ENCODE measurements at regions not wholly inside any gene's neighbourhood (a gene's known extent, or its start where the extent isn't known, plus 50 kb on each side); places are given as distances from the start of the nearest gene placed in this dataset.

DNA sequence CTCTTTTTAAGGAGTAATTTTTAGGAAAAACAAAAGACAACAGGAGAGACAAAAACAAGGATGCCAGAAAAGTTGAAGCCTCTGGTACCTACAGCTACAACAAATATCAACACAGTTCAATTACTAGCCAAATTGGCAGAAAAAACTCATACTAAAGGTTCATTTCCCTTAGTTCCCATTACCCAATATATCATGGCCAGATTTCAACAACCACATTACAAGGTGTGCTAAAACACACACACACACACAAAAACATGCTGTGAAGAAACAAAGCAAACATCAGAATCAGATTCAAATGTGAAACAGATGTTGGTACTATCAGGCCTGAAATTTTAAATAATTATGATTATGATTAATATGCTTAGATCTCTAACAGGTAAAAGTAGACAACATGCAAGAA, 272.7 kb upstream of the CLEC14A start:
- TF ChIP-seq, protein P1, sequence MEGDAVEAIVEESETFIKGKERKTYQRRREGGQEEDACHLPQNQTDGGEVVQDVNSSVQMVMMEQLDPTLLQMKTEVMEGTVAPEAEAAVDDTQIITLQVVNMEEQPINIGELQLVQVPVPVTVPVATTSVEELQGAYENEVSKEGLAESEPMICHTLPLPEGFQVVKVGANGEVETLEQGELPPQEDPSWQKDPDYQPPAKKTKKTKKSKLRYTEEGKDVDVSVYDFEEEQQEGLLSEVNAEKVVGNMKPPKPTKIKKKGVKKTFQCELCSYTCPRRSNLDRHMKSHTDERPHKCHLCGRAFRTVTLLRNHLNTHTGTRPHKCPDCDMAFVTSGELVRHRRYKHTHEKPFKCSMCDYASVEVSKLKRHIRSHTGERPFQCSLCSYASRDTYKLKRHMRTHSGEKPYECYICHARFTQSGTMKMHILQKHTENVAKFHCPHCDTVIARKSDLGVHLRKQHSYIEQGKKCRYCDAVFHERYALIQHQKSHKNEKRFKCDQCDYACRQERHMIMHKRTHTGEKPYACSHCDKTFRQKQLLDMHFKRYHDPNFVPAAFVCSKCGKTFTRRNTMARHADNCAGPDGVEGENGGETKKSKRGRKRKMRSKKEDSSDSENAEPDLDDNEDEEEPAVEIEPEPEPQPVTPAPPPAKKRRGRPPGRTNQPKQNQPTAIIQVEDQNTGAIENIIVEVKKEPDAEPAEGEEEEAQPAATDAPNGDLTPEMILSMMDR (IDR thresholded peaks at IDR 0.05; ENCODE audit: low read length, missing control alignments): no peak
- H3K4me3 ChIP-seq (replicated peaks; ENCODE audit: low read depth, low read length): no peak overlapping the region
- DNase-seq (ENCODE audit: low read depth): no peak

DNA sequence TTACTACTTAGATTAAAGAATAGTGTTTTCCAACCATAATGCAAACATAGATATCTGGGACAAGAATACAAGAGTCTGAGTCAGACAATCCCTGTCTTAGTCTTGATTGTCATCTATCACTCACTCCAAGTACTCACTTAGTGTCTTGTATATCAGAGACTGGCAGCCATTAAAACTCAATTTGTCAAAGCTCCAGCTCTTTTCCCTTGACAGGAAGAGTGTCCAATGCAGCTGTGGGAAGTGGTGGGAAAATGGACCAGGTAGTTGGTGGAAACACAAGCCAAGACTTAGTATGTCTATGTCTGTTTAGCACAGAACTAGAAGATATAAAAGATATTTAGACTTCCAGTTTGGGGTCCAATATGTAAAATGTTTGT, 271.6 kb upstream of the CLEC14A start:
- TF ChIP-seq, protein P1 (IDR thresholded peaks at IDR 0.05; ENCODE audit: low read length, missing control alignments): no peak
- no peak overlapping the region for H3K4me3 ChIP-seq (replicated peaks; ENCODE audit: low read depth, low read length)
- no peak for DNase-seq (ENCODE audit: low read depth)

- DNase-seq (ENCODE audit: low read depth): no peak
- TF ChIP-seq, protein P1 (IDR thresholded peaks at IDR 0.05; ENCODE audit: low read length, missing control alignments): no peak
- H3K4me3 ChIP-seq (replicated peaks; ENCODE audit: low read depth, low read length): no peak overlapping the region
Observed at GRCh38 chr14:38526826-38527501, 271.1 kb upstream of the CLEC14A start.

DNA sequence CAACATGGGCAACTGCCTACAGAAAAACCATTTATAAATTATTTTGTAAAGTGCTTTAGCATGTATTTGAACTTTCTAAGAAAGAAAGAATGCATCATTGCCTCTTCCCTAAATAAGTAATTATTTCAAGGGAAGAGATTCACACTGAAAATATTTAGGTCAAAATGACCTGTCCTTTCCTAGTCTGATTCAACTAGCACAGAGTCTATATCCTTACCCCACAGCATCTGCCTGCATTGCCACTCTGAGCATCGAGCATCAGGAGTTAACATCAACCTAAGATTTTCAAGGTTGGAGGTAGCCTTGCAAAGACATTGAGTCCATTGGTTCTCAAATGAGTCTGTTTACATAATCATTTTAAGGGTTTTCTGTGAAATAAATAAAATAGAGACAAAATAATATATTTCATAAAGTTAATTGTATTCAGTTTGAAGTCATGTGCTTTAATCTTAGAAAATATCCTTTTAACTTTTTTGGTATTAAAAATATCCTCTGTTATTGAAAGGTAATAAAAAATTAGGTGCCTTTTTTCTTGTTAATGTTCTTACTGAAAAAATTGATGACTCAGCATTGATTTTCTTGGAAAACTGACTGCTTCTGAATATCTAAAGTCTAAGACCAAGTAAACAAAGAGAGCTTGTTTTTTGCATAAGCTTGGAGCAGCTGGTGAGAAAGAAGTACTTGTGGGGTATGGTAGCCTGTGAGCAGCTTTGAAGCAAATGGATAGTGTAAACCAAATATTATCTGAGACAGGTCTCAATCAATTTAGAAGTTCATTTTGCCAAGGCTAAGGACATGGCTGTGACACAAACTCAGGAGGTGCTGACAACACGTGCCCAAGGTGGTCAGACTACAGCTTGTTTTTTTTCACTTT, 269.0 kb upstream of the CLEC14A start:
- TF ChIP-seq, protein P1 (IDR thresholded peaks at IDR 0.05; ENCODE audit: low read length, missing control alignments): no peak
- DNase-seq (ENCODE audit: low read depth): no peak

DNA sequence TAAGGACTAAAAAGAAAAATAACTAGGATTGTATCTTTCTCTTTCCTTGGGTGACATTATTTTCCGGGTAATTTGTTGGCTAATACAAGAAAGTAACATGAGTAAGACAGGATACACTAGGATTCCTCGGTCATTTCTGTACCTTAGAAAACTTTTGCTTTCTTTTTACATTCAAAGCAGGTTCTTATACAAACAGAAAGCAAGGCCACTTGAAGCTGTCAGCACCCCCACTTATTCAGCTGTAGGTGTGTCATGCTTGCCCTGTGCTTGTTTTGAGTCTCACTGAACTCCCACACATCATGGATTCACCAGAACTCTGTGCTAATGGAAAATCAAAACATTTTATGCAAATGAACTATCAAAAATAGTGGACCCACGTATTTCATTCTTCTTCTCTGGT, 266.8 kb upstream of the CLEC14A start:
- no peak for DNase-seq (ENCODE audit: low read depth)
- H3K4me3 ChIP-seq (replicated peaks; ENCODE audit: low read depth, low read length): no peak overlapping the region
- TF ChIP-seq, protein P1 (IDR thresholded peaks at IDR 0.05; ENCODE audit: low read length, missing control alignments): no peak

More for the DNA sequence above, 269.0 kb upstream of the CLEC14A start:
- no peak overlapping the region for H3K4me3 ChIP-seq (replicated peaks; ENCODE audit: low read depth, low read length)

GRCh38 chr14:38521591-38521990, 265.7 kb upstream of the CLEC14A start:
- TF ChIP-seq, protein P1 (IDR thresholded peaks at IDR 0.05; ENCODE audit: low read length, missing control alignments): no peak
- no peak overlapping the region for H3K4me3 ChIP-seq (replicated peaks; ENCODE audit: low read depth, low read length)
- no peak for DNase-seq (ENCODE audit: low read depth)

All from fibroblast of pulmonary artery (primary cell).